Activated naive CD4-positive, alpha-beta T cell (primary cell): ENCODE measurements at regions not wholly inside any gene's neighbourhood (a gene's known extent, or its start where the extent isn't known, plus 50 kb on each side); places are given as distances from the start of the nearest gene placed in this dataset.
"Not testable (repeated sequence)": the region's sequence is repeated elsewhere in the genome, so short reads cannot be mapped to it uniquely, and the experiment has no call there.

Experiments used
- DNase-seq, 4 experiments: peaks; one replicate each; lab custom pipeline; 2025; lab: John Stamatoyannopoulos, UW

DNA sequence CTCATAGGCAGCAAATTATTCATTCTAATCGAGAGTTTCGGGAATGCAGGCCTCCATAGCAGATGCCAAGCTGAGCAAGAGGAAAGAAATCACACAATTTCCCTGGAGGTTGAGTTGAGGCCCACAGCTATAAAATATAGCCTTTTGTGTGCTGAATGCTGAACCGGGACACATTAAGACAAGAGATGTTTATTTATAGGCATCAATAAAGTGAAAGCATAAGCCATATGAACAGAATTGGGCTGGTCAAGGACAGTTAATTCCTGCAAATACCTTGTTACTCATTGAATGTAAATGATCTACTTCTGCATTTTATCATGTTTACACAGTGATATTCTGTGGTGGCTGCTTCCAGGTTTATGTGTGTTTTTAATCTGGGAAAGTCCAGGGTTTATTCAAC is 461.7 kb downstream of the KLF12 start:
- DNase-seq, result no peak

DNA sequence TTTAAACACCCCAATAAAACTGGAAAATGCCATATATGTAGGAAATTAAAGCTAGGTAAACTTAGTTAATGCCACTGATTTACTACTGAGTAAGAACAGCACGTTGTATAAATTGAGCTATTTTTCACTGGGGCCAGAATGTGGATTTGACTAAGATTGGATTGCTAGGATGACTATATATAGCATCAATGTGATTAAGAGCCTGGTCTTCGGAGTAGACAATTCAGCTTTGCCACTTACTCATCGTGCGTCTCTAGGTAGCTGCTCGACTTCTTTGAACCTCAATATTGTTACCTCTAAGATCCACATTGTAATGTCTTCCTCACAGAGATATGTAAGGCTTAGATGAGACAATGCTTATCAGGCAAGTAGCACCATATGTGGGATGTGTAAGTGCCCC is 462.5 kb downstream of the KLF12 start:
- no peak for DNase-seq

GRCh38 chr13:73671011-73671410 is 463.2 kb downstream of the KLF12 start:
- DNase-seq, result no peak

DNA sequence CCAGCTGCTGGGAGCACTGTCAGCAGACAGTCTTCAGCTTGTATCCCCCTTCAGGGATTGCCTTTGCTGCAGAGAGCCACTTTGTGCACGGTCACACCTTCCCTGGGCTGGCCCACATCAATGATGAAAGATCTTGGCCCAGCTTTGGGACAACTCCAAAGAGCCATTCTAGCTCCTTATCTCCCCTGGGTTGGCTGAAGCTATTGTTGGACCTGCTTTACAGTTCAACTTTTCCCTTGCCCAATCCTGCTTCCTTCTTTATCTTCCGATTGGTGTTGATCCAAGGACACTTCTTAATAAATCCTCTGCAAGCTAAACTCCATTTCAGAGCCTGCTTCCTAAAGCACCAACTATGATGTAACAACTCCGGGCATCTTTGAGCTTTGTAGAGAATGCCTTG is 466.4 kb downstream of the KLF12 start:
- no peak for DNase-seq

DNA sequence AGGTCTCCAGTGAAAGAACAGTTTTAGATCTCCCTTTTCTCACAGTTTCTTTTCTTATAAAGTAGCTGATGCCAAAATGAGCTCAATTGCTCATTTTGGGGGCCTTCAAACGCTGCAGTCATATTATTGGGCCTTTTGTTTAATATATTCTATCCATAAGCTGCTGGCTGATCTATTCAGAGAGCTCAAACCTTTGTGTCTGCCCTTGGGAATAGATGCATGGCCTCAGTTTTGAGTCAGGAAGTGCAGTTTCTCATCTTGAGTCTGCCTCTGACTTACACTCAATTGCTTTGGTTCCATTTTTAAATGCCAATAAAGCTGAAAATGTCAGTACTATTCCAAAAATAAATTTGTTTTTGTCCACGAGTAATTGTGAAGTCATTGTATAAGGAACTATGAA is 468.9 kb downstream of the KLF12 start:
- no peak for DNase-seq

DNA sequence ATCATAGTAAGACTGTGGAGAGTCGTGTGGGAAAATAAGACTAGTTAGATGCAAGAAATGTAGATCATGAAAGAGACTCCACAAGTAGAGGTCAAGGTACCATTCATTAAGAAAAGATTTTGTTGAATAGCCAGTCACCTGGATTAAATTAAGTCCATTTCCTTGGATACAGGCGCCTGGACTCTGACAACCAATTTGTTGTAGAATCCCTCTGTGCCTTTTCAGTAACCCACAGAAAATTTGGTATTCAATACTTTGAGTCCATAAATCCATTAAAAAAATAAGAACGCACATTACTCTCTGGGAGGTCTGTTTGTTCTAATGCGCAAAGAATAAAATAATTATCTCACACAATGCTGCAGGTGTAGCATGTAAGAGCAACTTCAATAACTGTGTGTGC is 469.4 kb downstream of the KLF12 start:
- no peak for DNase-seq

DNA sequence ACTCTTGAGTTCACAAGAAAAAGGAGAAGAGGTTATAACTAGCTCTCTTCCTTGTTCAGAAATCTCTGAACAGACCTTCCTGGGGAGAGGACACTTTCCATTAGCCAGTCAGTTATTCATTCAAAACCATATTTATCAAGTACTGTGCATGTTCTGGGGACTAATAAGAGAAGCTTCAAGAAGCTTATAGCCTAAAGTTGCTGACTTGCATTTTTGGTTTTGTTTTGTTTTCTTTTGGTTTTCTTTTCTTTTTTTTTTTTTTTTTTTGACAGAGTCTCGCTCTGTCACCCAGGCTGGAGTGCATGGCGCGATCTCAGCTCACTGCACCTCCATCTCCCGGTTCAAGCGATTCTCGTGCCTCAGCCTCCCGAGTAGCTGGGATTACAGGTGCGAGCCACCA is 471.4 kb downstream of the KLF12 start:
- DNase-seq, result no peak

DNA sequence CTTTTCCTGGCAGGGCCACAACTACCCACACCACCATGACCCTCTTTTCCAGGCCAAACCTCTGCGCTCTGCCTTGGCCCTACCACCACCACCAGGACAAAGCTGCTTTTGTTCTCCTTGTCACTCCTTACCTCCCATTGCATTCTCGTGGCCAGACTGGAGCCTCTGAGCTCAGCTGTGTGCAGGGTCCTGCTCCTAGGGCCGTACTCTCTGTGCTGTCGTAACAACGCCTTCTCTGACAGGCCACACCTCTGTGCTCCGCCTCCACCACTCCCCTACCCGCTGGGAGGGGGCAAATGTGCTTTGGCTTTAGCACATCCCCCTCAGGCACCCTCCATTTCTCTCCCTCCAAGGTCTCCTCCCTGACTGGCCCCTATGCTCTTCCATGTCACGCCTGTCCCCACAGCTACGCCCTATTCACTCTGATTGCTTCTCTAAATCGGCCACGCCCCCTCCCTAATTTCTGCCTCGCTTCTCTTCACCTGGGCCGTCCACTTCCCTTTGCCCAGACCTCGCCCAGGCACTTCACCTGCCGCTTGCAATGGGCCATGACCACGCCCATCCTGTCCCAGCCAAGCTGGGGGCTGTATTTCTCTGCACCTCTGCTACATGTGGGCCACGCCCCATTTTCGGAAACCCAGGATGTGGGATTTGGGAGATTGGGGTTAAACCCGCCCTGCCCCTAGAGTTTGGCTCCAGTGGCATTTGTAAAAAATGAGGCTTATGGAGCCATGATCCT is 472.3 kb downstream of the KLF12 start:
- no peak for DNase-seq

DNA sequence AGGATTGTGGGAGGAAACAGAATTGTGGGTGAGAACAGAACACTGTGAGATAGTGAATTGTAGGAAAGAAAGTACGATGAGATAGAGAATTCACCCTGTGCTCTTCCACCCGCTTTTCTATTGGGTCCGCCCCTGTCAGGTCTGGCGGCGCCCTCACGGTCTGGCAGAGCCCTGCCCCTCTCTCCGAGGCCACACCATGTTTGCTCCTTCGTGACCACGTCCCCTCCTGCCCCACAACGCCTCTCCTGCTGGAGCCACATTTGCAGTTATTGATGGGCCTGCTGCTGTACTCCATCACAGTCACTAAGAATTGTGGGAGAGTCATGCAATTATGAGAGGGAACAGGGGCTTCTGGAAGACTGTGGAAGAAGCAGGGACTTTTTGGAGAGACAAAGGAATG is 473.1 kb downstream of the KLF12 start:
- DNase-seq, result no peak

DNA sequence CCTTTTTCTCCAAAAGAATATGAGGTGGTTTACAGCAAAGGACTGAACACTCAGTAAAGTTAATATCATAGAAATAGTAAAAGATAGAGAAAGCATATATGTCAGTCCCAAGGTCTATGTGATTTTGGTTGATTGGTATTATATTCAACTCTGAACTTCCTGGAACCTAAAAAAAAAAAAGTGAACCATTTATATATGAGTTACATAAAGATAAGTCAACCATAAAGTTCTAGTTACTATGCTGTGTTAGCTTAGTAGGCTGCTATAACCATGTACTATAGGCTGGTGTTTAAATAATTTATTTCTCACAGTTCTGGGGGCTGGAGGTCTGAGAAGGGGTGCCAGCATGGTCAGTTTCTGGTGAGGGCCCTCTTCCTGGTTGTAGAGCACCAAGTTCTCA is 475.6 kb downstream of the KLF12 start:
- no peak for DNase-seq

- DNase-seq, result no peak
Measured at GRCh38 chr13:73657821-73658540, 476.2 kb downstream of the KLF12 start.

GRCh38 chr13:73656863-73657262 is 477.3 kb downstream of the KLF12 start:
- no peak for DNase-seq

- no peak for DNase-seq
Measured at GRCh38 chr13:73653688-73654087, 480.5 kb downstream of the KLF12 start.

GRCh38 chr13:73647417-73647816 is 486.8 kb downstream of the KLF12 start:
- no peak for DNase-seq

- DNase-seq, result not testable (repeated sequence)
Measured at GRCh38 chr13:73640476-73641179, 493.6 kb downstream of the KLF12 start.

DNA sequence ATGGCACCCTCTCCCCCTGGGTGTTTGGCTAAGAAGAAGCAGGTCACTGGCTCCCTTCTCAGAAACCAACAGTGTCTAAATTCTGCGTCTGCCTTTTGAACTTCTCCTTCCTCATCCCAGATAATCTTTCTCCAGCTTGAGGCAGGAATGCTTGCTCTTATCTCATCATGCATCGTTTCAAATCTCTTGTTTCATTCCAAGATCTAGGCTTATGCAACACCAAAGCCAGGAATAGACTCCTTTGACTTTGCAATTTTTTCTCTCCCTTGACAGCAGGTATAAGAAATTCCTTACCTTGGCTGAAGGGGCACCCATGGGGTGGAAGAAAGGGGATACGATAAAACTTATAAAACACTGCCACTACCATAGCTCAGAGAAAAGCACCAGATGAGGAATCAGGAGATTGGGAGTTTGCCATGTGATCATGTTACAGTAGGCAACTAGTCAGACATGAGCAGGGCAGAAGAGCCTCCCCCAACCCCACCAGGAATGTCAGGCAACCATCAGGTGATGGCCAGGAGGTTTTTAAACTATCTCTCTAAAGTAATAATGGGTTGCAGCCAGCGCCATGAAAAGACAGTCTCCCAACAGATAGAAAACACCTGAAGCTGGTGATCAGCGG is 498.9 kb downstream of the KLF12 start:
- DNase-seq, result no peak

DNA sequence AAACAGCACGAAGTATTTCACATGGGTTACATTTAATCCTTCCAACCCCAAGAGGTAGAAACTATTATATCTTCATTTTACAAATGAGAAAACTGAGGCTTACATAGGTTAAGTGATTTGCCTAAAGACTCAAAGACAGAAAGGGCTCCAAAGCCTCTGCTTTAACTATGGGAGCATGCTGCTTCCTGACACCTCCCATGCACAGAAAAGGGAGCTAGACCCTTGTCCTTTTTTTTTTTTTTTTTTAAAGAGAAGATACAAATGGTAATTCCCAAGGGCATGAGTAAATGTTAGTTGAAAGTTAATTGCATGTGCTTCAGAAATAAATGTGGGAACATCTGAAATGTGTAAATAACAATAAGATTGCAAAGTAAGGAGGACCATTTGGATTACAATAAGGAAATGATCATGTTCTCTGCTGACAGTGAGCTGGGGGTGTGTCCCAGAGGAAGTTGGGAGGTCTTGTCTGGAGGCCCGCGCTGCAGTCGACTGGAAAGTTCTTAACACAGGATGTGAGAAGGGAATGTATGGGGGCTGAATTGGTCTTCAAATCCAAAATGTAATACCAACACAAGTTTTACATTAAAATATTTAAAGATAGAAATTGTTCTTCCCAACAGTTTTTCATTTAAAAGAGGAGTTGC is 500.3 kb downstream of the KLF12 start:
- DNase-seq, result no peak

GRCh38 chr13:73631411-73631810 is 502.8 kb downstream of the KLF12 start:
- DNase-seq, result no peak

GRCh38 chr13:73625562-73626339 is 508.5 kb downstream of the KLF12 start:
- peak in 1 of 4 experiments; percentile 1 for DNase-seq

DNA sequence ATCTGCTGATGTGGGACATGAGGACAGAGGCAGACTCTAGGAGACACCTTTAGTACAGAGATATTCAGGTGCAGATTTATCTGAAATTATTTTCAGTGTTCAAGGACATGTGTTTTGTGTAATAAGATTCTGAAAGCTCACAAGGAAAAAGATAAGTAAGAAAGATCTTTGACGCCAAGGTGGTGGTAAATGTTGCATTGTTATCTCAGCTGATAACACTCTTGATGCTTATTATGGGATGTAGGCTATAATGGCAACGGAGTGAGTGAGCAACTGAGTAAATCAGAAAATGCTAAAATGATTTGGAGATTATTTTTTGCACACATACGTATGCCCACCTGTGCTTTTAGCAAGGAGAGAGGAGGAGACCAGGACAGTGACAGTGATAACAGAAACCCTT is 510.9 kb downstream of the KLF12 start:
- no peak for DNase-seq

DNA sequence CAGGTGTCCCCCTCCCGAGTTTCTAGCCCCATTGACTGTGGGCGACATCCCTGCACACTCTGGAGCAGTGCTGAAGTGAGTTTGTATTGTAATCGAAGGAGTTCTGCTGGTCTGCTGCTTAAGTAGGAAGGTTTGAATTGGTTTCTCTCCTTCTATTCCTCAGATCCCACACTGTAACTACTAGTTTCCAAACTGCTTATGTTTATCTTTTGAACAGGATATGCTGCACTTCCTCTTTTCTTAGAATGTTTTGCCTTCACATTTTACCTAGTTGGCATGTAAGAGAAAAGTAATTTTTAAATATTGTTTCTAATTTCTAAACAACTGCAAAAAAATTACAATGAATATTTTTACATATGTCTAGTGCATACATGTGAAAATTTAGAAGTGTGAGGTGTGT is 511.8 kb downstream of the KLF12 start:
- no peak for DNase-seq
